Activated CD4-positive, CD25-positive, alpha-beta regulatory T cell (primary cell): ENCODE measurements at regions not wholly inside any gene's neighbourhood (a gene's known extent, or its start where the extent isn't known, plus 50 kb on each side); places are given as distances from the start of the nearest gene placed in this dataset.
"Not testable (repeated sequence)": the region's sequence is repeated elsewhere in the genome, so short reads cannot be mapped to it uniquely, and the experiment has no call there.

Source experiments
- DNase-seq, 4 experiments: peaks; one replicate each; lab custom pipeline; 2025; lab: John Stamatoyannopoulos, UW

DNA sequence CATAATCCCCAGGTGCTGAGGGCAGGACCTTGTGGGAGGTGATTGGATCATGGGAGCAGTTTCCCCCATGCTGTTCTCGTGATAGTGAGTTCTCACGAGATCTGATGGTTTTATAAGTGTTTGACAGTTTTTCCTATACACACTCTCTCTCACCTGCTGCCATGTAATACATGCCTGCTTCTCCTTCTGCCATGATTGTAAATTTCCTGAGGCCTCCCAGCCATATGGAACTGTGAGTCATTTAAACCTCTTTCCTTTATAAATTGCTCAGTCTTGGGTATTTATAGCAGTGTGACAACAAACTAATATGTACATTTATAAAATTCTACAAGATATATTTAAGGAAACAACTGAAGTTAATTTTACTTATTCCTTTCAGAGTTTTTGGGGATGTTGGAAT lies 170.8 kb upstream of the BET1 start:
- no peak for DNase-seq

DNA sequence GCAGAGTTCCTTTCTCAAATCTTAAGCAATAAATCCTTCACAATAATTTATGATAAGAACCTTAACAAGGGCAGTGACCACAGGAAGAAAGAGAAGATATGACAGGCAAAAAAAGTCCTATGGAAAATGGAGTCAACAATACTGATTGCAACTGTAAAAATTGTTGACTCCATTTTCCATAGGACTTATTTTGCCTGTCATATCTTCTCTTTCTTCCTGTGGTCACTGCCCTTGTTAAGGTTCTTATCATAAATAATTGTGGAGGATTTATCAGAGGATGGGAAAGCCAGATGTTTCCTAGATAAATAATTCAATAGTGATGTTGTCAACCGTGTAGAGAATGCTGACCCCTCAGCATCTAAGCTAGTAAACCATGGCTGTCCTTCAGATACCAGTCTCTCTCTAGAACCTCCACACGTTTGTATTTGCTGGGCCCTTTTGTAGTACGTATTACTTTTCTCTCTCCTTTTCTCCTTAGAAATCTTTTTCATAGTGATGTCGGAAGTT lies 172.6 kb upstream of the BET1 start:
- no peak for DNase-seq

DNA sequence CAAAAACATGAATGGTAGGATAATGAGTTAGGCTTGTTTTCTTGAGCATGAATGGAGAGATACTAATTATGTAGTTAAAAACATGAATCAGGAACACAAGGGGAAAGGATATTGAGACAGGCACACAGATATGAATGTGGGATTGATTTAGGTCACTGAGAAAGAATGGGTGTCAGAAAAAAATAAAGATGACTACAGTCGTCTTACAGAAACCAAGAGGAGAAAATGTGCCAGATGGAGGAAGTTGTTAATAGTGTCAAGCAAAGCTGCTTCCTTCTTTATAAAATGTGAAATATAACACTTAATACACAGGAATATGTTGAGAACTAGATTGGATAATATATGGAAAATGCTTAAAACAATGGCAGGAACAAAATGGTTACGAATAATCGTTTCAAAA lies 173.3 kb upstream of the BET1 start:
- DNase-seq, result no peak

DNA sequence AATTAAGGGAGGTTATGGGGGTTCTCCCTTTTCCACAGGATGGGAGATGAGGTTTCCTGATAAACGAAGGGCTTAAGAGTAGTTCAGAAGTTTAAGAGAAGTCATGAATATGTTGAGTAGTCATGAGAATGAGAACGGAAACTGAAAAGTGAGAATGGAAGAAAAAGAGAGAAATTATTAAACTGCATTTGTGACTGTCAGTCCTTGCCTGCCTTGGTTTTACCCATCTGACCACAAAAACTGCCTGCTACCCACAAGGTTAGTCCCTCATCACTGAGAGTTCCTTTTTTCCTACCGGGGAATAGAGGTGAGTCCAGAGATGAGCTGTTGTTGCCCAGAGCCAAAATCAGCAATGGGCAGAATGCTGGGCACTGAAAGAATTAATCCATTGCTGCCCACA lies 174.1 kb upstream of the BET1 start:
- DNase-seq, result no peak

DNA sequence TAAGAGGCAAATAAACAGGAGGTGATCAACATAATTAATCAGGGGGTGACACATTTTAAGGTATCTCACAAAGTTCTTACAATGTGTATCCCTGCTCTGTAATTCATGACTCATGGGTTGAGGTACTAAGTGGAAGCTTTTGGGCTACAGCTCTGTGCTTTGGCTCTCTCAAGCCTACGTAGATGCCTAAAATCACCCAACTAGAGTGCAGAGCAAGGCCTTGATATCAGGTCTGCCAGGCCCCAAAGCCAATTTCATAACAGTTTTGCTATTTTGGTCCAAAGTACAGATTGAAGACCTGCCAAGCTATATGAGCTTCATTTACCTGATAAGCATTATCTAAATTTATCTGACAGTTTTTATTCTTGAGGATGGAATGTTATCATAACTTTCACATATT lies 175.3 kb upstream of the BET1 start:
- DNase-seq, result no peak

DNA sequence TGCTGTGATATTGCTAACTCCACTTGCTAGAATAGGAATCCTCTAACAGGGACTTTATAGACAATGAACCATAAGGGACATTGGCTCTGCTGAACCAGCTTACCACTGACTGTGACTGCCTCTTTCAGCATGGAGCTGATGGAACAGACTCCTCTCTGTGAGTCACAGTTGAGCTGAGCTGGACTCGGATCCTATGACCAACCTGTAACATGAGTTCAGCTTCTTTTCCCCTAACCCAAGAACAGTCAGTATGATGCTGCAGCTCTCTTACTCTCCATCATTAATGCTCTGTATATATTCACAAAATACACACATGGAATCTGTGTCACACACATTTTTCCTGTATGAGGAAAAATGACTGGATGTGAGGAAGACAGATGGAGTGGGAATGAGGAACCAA lies 177.9 kb upstream of the BET1 start:
- no peak for DNase-seq

DNA sequence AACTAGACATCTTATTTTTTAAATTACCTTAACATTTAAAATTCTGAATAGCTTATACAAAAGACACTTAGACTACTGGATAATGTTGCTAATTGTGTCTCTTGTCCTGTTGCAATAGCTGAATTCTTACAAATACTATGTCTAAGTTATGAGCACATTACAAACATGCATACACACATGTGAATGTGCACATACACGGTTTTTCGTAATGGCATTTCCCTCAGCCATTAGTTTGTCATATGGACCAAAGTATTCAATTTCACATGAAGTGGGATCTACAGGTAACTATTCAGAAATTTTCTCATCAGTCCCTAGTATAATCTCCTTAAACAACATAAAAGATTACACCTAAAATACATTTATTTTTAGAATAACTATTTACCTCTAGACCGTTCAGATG lies 178.6 kb upstream of the BET1 start:
- no peak for DNase-seq

DNA sequence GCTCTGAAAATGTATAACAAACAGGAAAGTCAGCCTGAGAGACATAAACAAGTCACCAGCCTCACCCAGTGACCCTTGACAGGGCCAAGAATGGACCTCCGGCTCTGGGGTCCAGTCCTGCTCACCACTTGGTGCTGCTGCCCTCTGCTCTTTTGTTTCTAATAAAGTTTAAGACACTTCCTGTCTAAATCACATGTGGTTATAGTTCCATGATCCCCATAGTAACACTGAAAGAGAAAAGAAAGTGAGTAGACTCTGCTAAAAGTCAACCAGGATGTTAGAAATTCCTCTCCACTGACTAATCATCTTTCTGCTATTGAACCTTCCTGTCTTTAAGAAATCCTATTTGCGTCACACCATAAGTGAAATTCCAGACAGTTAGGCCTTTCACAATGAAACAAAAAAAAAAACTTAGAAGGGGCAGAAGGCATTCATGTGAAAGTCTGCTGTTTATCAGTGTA lies 179.2 kb upstream of the BET1 start:
- DNase-seq, result no peak

DNA sequence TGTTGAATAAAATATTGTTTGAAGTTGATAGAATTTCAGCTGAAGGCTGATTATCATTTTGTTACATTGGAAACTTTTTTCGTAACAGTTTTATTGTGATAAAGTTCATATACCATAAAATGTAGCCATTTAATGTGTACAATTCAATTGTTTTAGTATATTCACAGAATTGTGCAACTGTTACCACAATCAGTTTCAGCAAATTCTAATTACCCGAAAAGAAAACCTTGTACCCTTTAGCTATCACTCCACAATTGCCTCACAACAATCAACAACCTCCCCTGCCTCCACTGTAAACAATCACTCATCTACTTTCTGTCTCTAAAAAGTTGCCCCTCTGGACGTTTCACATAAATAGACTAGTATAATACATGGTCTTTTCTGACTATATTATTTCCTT lies 179.7 kb upstream of the BET1 start:
- DNase-seq, result no peak

DNA sequence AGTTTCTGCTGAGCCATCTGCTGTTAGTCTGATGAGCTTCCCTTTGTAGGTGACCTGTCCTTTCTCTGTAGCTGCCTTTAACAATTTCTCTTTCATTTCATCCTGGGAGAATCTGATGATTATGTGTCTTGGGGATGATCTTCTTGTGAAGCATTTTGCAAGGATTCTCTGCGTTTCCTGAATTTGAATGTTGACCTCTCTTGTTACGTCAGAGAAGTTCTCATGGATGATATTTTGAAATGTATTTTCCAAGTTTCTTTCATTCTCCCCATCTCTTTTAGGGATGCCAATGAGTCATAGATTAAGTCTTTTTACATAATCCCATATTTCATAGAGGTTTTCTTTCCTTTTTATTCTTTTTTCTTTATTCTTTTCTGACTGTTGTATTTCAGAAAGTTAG lies 184.2 kb upstream of the BET1 start:
- DNase-seq, result no peak

DNA sequence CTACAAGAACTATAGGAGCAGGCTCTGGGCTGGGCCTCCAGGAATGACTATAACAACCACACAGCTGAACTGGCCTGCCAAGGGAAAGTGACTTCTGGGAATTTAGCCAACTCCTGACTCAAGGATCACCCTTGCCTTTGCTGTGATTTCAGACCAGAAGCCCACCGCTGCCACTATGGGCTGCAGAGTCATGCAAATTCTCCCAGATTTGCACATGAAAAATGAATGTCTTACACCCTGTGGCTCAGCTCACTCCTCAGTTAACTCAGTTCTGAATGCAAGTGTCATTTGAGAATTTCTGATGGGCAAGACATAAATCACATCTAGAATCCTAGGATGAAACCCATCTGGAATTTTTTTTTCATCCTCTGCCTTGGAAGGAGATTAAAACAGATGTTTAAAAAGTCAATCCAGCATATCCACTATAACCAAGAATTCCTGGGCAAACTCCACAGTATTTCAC lies 186.5 kb upstream of the BET1 start:
- DNase-seq, result no peak

DNA sequence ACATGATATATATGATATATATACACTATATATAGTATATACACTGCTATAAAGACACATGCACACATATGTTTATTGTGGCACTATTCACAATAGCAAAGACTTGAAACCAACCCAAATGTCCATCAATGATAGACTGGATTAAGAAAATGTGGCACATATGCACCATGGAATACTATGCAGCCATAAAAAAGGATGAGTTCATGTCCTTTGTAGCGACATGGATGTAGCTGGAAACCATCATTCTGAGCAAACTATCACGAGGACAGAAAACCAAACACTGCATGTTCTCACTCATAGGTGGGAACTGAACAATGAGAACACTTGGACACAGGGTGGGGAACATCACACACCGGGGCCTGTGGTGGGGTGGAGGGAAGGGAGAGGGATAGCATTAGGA lies 190.3 kb upstream of the BET1 start:
- DNase-seq, result not testable (repeated sequence)

DNA sequence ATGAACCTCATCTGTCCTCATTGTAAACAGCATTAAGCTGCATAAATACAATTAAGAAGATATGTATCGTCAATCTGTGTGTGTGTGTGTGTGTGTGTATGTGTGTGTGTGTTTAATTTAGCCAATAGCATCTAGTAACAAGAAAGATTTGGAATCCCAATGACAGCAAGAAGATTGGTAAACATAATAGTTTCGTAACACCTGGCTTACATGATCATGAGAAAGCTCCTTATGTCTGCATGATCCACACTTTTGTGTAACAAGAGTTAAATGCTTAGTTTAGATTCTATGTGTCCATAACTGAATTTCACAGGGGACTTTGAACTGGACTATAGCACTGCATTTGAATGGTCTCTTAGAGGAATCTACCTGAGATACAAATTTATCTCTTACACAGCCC lies 191.0 kb upstream of the BET1 start:
- no peak for DNase-seq

DNA sequence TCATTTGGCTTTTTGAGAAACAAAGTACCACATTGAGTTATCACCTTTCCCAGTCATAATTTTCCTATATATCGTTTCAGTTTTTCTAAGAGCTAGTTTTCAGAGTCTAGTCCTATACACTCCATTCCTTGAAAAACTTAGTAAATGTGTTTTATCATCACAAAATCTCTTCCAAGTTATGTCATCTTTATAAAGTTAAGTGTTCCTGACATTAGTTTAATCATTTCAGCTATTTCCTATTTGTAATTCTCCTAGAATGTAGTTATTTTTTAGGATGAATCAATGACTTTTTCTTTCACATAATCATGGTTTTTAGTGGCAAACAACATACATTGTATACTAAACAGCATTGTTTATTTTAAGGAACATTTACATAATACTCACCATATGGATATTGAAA lies 191.7 kb upstream of the BET1 start:
- no peak for DNase-seq

DNA sequence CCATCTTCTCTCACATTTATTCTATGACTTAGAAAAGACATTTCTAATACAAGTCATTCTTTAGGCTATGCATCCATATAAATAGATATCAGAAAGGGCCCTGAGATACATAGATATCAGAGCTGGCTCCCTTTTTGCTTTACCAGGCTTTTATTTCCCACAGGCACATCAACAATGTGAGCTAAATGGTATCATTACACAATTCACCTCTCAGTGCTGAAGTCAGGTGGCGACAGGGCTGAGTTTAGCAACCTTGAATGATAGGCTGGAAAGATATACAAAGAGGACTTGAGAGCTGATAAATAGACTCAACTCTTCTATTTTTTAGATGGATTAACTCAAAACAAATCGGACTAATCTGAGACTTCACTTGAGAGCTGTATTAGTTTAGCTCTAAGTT lies 189.2 kb upstream of the COL1A2 start:
- DNase-seq, result no peak

DNA sequence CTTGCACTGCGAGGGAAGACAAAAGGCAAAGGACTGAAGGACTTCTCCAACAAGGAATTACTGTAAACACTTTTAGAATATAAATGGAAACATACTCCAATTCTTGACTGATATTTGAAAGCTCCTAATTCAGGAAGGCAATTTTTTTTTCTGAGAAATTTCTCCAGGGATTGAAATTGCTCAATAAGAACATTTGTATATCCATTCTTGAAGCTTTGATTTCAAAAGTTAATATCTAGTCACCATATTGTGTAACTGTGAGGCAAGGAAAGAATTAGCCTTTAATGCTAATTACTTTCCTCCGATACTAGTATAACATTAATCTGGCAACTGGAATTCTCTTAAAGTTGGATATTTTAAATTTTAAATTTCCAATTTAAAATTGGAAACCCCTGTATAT lies 188.4 kb upstream of the COL1A2 start:
- no peak for DNase-seq

DNA sequence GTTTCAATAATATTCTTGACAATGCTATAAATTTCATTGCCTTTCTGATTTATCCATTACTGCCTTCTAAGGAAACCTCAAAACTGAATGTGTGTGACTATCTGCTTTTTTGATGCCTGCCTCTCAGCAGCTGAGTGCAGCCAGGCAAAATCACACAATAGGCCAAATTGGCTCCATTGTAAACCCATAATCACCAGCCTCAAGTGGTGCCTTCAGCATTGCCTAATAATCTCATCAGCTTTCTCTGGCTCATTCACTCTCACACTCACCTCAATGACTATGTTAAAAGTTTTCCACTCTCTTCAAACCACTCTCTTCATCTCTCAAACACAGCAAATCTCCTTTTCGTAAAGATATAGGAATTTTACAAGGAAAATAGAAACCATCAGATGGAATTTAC lies 182.5 kb upstream of the COL1A2 start:
- DNase-seq, result no peak

DNA sequence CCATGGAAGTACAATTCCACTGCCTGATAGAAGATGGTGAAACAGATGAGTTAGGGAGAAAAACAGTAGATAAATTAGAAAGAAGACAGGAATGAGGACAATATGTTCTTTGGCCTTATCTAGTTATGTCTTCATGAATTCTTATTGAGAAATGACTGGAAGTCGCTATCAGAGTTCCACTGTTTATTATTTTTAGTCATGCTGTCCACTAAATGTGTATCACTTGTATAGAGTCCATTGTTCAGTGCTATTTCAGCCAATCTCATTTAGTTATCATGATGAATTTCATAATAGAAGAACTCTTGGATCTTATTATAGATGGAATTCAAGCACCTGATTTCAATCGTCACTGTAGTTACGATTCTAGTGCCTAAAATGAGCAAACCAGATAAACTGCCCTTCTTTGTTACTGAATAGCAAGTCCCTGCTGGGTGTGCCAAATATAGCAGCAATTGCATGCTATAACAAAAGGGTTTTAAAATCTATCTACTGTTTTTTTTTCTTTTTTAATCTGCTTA lies 177.7 kb upstream of the COL1A2 start:
- no peak for DNase-seq

DNA sequence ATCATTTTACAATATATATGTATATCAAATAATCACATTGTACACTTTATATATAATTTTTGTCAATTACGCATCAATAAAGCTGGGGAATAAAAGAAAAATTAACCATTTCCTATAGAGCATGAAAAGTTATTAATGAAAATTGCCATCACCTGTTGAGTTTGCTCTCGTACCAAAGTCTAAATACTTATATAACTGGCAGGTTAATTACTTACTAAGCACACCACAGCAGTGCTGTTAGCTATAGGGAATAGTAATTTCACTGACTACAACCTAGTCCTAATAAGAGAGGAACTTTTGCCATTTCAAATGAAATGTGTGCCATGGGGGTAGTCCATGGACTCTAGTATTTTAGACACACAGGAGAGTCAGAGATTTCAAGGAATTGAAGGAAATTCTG lies 176.9 kb upstream of the COL1A2 start:
- DNase-seq, result no peak

DNA sequence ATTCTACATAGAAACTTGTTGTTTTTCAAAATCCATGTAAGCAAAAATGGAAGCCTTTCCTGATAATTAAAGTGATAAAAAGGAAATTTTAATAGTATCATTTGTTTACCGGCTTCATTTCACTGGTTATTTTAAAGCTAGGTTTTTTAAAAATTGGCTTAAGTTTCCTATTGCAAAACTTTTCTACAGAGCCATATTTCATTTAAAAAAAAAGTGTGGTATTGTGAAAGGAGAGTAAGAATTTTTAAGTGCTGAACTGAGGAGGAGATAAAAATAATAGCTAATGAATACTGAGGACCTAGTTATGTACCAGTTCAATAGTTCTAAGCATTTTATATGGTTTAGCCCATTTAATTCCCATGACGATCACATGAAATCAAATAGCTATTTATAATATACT lies 172.2 kb upstream of the COL1A2 start:
- no peak for DNase-seq

DNA sequence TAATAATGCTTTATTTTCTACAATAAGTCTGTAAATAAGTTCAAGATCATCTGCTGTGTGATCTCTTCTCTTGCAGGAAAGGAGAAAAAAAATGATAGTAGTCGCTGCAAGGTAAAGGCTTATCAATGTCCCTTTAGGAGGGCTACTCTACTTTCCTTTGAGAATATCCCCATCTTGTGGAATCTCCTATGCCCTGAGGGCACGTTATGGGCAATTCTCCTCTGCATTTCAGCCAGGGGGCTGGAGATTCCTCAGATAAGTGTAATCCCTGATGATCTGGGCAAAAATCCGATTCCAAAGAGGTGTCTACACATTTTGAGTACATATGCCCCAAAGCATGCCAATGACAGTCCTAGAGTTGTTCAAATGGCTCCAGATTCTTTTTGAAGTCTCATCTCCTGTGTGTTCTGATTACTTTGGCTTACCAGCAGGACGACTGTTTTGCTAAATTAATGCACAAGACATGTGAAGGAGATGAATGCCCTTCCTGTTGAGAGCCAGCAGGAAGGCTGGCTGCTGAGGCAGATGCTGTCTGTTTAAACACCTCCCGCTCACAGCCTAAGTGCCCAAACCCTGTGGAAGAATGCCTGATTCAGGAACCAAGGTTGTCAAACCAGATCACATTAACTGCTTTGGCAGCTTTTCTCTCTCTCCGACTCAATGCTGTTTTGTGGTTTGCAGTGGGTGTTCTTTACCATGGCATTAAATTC lies 171.2 kb upstream of the COL1A2 start:
- no peak for DNase-seq

DNA sequence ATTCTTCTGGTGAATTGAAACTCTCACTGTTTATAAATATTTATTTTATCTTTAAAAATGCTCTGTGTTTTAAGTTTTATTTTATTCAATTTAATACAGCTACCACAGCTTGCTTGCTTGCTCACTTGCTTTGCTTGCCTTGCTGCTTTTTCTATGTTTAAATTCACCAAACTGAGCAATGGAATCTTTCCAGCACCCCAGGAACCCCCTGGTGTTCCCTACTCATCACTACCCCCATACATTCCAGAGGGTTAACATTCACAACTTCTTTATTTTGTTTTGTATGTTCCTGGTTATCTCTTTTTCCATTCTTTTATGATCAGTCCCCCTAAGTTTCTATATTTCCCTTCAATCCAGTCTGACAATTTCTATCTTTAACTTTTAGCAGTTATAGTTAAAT lies 166.5 kb upstream of the COL1A2 start:
- no peak for DNase-seq

DNA sequence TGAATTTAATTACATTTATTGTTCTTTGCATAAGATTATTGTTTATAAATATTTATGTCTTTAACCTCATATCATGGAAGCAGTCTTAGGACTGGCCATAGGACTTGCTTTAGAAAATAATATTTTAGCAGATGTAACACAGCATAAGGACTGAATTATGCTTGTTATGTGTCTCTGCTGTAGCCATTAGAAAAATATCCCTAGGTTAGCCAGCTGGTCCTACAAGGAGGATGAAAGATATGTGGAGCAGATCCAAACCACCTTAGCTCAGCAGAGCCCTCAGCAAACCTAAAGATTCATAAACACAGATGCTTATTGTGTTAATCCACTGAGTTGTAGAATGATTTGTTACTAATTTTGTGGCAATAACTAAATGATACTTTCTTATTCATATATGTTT lies 166.0 kb upstream of the COL1A2 start:
- no peak for DNase-seq

DNA sequence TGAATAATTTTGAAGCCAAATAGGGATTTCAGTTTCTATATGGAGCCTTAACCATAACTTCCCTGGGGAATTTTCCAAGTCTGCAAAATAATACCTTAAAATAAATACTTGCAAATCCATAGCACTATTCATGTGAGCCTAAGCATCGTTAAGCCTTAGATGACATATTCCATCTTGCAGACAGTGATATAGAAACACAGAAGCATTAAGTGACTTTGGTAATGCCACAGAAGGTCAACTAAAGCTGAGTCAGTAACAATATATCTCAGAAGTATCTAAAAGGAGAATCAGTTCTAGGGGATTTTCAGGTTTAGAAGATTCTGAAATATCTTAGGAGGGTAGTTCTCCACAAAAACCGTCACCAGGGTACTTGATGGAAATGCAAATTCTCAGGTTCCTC lies 163.4 kb upstream of the COL1A2 start:
- no peak for DNase-seq
